A673 (cell line): ENCODE measurements at regions not wholly inside any gene's neighbourhood (a gene's known extent, or its start where the extent isn't known, plus 50 kb on each side); places are given as distances from the start of the nearest gene placed in this dataset.
"Not testable (repeated sequence)": the region's sequence is repeated elsewhere in the genome, so short reads cannot be mapped to it uniquely, and the experiment has no call there.

ENCODE experiments used
- BruUV-seq: library from RNA; stranded (reverse); fragments of 400-500 nt; replicated peaks from 2 replicates; lab custom pipeline; 2021; lab: Mats Ljungman, UMichigan
- CTCF ChIA-PET: fragments of 300-600 bp; sonication (Branson Sonifier 250); formaldehyde crosslinking; loops from one replicate; lab custom pipeline; 2022; ENCODE audit warnings: antibody characterized with exemption; lab: Charles Lee
- POLR2A ChIA-PET: fragments of 300-600 bp; sonication (Branson Sonifier 250); formaldehyde crosslinking; loops from one replicate; lab custom pipeline; 2022; ENCODE audit warnings: antibody characterized with exemption; ENCODE audit not compliant: low non-redundant PET; lab: Charles Lee
- DNase-seq: peaks from one replicate; pipeline ENCODE4 v3.0.0-alpha.2; 2015; ENCODE audit warnings: low spot score
- H3K27ac ChIP-seq: fragments of 200-600 bp; sonication (generic); 2 replicates; pipeline ENCODE4 v1.5.1; 2016; ENCODE audit warnings: mixed run types, low read depth, mild to moderate bottlenecking, mixed read lengths, antibody characterized with exemption, low read length; ENCODE audit not compliant: poor library complexity, severe bottlenecking
- H3K27me3 ChIP-seq: fragments of 200-600 bp; sonication (generic); replicated peaks from 2 replicates; pipeline ENCODE4 v1.6.1; 2017; ENCODE audit warnings: mixed run types, low read depth, mild to moderate bottlenecking, mixed read lengths, antibody characterized with exemption, low read length; ENCODE audit not compliant: insufficient read depth, poor library complexity
- H3K36me3 ChIP-seq: fragments of 200-600 bp; sonication (generic); 2 replicates; pipeline ENCODE4 v1.6.1; 2016; ENCODE audit warnings: mixed run types, mild to moderate bottlenecking, mixed read lengths, antibody characterized with exemption, low read length; ENCODE audit not compliant: insufficient read depth, poor library complexity, severe bottlenecking
- H3K4me1 ChIP-seq: fragments of 200-600 bp; sonication (generic); 2 replicates; pipeline ENCODE4 v1.6.1; 2017; ENCODE audit warnings: mixed run types, mild to moderate bottlenecking, mixed read lengths, antibody characterized with exemption, low read length; ENCODE audit not compliant: insufficient read depth, poor library complexity, severe bottlenecking
- H3K4me3 ChIP-seq: fragments of 200-600 bp; sonication (generic); 2 replicates; pipeline ENCODE4 v1.5.1; 2016; ENCODE audit warnings: low read depth, mixed run types, mild to moderate bottlenecking, mixed read lengths, low read length; ENCODE audit not compliant: poor library complexity, severe bottlenecking
- H3K9me3 ChIP-seq: fragments of 200-600 bp; sonication (generic); 2 replicates; pipeline ENCODE4 v1.6.1; 2016; ENCODE audit warnings: mixed run types, low read depth, mild to moderate bottlenecking, mixed read lengths, antibody characterized with exemption, low read length; ENCODE audit not compliant: poor library complexity, severe bottlenecking
- CTCF ChIP-seq: fragments of 300-800, 200-600 bp; sonication (generic); conservative IDR thresholded peaks from 2 replicates; pipeline ENCODE4 v1.5.1; 2017; ENCODE audit warnings: low read depth, mild to moderate bottlenecking, antibody characterized with exemption, low read length, moderate library complexity, mixed read lengths
- EZH2 ChIP-seq: fragments of 200-600 bp; sonication (generic); IDR thresholded peaks from 2 replicates; pipeline ENCODE4 v1.6.1; 2017; ENCODE audit warnings: borderline replicate concordance, low read depth, mild to moderate bottlenecking, mixed read lengths, antibody characterized with exemption, low read length; ENCODE audit not compliant: poor library complexity, severe bottlenecking
- intact Hi-C: fragments of 100-400 bp; cut with micrococcal nuclease; formaldehyde crosslinking; loops from one replicate; pipeline ENCODE4 v1.10.0; 2022; ENCODE audit not compliant: unreplicated experiment

GRCh38 chr19:14328406-14328805, 52.8 kb upstream of the ADGRE5 start:
- peaks cover 4% of the 10 kb centered on the region for H3K4me1 ChIP-seq
- TF ChIP-seq EZH2: no peak
- TF ChIP-seq CTCF: no peak
- POLR2A ChIA-PET: no interaction called here
- H3K27me3 ChIP-seq: no peaks in the 10 kb centered on the region
- H3K36me3 ChIP-seq: no peaks in the 10 kb centered on the region
- CTCF ChIA-PET: interaction anchor here (0.6 to 0.7 kb wide), 2 partner anchors 580 to 852 kb away, joined by 3 to 8 read pairs; no protein-coding TSS in a partner anchor
- H3K27ac ChIP-seq: no peak overlapping the region
- no peaks in the 10 kb centered on the region for H3K9me3 ChIP-seq
- DNase-seq: no peak
- no peak overlapping the region for H3K4me3 ChIP-seq
- no TSS peak for BruUV-seq
- intact Hi-C loops: no loop called here

- POLR2A ChIA-PET, H3K4me3 ChIP-seq, DNase-seq, H3K36me3 ChIP-seq, BruUV-seq, H3K4me1 ChIP-seq, CTCF ChIA-PET, intact Hi-C loops, H3K27ac ChIP-seq, H3K9me3 ChIP-seq, H3K27me3 ChIP-seq: not testable (repeated sequence)
Observed at GRCh38 chr19:14327061-14327460, 54.2 kb upstream of the ADGRE5 start.

GRCh38 chr19:14325863-14326262, 55.4 kb upstream of the ADGRE5 start:
- no peak for TF ChIP-seq CTCF
- TF ChIP-seq EZH2: no peak
- H3K36me3 ChIP-seq: no peaks in the 10 kb centered on the region
- H3K4me3 ChIP-seq: no peak overlapping the region
- intact Hi-C loops: no loop called here
- DNase-seq: no peak
- H3K9me3 ChIP-seq: no peaks in the 10 kb centered on the region
- no peaks in the 10 kb centered on the region for H3K27me3 ChIP-seq
- no peaks in the 10 kb centered on the region for H3K4me1 ChIP-seq
- CTCF ChIA-PET: no interaction called here
- BruUV-seq: no TSS peak
- H3K27ac ChIP-seq: no peak overlapping the region
- POLR2A ChIA-PET: no interaction called here

- no peaks in the 10 kb centered on the region for H3K36me3 ChIP-seq
- no peak overlapping the region for H3K4me3 ChIP-seq
- H3K9me3 ChIP-seq: no peaks in the 10 kb centered on the region
- ChIA-PET POLR2A (no interaction called here), CTCF (interaction anchor here (0.5 kb wide), 1 partner anchor 295 kb away, joined by 3 read pairs; no protein-coding TSS in a partner anchor)
- TF ChIP-seq EZH2 (no peak), CTCF (no peak)
- BruUV-seq: no TSS peak
- no peaks in the 10 kb centered on the region for H3K4me1 ChIP-seq
- no peaks in the 10 kb centered on the region for H3K27me3 ChIP-seq
- H3K27ac ChIP-seq: no peak overlapping the region
- DNase-seq: no peak
- intact Hi-C loops: no loop called here
Observed at GRCh38 chr19:14325134-14325533, 56.1 kb upstream of the ADGRE5 start.
